NCI-H1436 (cell line): ENCODE measurements at regions not wholly inside any gene's neighbourhood (a gene's known extent, or its start where the extent isn't known, plus 50 kb on each side); places are given as distances from the start of the nearest gene placed in this dataset.

Experiments
- DNase-seq: peaks from one replicate; lab custom pipeline; 2025; lab: John Stamatoyannopoulos, UW

- DNase-seq, result no peak
These were observed 401.8 kb downstream of the ARHGEF28 start for GRCh38 chr5:74027732-74028338.

- DNase-seq, result no peak
These were observed 400.3 kb downstream of the ARHGEF28 start for GRCh38 chr5:74026310-74026709.

GRCh38 chr5:74021126-74021525, 395.1 kb downstream of the ARHGEF28 start:
- no peak for DNase-seq

GRCh38 chr5:74020503-74020902, 394.5 kb downstream of the ARHGEF28 start:
- peak; percentile 47 for DNase-seq

- DNase-seq, result no peak
These were observed 393.9 kb downstream of the ARHGEF28 start for GRCh38 chr5:74019923-74020322.

- peak; percentile 42 for DNase-seq
These were observed 391.8 kb downstream of the ARHGEF28 start for GRCh38 chr5:74017786-74018211.

- peak; percentile 16 for DNase-seq
These were observed 391.1 kb downstream of the ARHGEF28 start for GRCh38 chr5:74017112-74017511.

- DNase-seq, result no peak
These were observed 390.4 kb downstream of the ARHGEF28 start for GRCh38 chr5:74016373-74016772.

GRCh38 chr5:74015716-74016115, 389.7 kb downstream of the ARHGEF28 start:
- DNase-seq, result no peak

- DNase-seq, result peak; percentile 35
These were observed 387.2 kb downstream of the ARHGEF28 start for GRCh38 chr5:74013222-74013621.

GRCh38 chr5:74009502-74009901, 383.5 kb downstream of the ARHGEF28 start:
- DNase-seq, result no peak

- no peak for DNase-seq
These were observed 381.2 kb downstream of the ARHGEF28 start for GRCh38 chr5:74007193-74007592.

- no peak for DNase-seq
These were observed 373.3 kb downstream of the ARHGEF28 start for GRCh38 chr5:73999297-73999696.

- DNase-seq, result no peak
These were observed 372.5 kb downstream of the ARHGEF28 start for GRCh38 chr5:73998489-73998888.

GRCh38 chr5:73997960-73998359, 372.0 kb downstream of the ARHGEF28 start:
- no peak for DNase-seq

- no peak for DNase-seq
These were observed 370.3 kb downstream of the ARHGEF28 start for GRCh38 chr5:73996151-73996755.

- DNase-seq, result no peak
These were observed 369.0 kb downstream of the ARHGEF28 start for GRCh38 chr5:73994963-73995362.
